Femur (tissue), 1 donor: ENCODE measurements at regions not wholly inside any gene's neighbourhood (a gene's known extent, or its start where the extent isn't known, plus 50 kb on each side); places are given as distances from the start of the nearest gene placed in this dataset.
"Not testable (repeated sequence)": the region's sequence is repeated elsewhere in the genome, so short reads cannot be mapped to it uniquely, and the experiment has no call there.

ENCODE experiments used
- DNase-seq: peaks from one replicate; pipeline ENCODE4 v3.0.0-alpha.2; 2017

DNA sequence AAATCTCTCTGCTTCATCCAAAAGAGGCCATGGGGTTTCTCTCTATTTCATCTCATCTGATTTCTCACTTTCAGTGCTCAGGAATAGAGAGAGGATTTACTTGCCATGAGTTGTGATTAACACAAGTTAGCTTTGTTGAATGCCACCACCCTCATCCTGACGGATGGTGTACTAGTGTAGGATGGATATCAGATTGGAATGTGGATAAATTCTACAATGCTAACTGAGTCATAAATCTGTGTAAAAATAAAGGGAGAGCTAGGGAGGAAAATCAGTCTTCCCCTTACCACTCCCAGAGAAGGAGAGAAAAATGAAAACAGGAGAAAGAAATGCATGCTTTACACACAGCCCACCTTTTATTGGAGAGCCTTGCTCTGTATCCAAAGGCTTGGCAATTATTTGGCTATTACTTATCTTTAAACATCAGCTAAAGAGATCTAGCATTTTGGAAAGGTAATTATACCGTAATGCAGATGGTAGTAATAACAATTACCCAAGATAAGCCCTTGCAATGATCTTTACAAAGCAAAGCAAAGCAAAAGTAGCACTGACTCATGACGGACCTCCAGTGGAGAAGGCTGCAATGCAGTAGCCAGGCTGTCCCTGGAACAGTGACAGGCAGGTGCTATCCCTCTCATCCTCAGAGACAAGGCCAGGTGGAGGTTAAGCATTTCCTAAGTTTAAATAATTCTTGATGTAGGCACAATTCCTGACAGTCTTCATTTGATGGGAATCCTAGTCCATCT lies 306.3 kb upstream of the PPARGC1A start:
- DNase-seq: no peak

DNA sequence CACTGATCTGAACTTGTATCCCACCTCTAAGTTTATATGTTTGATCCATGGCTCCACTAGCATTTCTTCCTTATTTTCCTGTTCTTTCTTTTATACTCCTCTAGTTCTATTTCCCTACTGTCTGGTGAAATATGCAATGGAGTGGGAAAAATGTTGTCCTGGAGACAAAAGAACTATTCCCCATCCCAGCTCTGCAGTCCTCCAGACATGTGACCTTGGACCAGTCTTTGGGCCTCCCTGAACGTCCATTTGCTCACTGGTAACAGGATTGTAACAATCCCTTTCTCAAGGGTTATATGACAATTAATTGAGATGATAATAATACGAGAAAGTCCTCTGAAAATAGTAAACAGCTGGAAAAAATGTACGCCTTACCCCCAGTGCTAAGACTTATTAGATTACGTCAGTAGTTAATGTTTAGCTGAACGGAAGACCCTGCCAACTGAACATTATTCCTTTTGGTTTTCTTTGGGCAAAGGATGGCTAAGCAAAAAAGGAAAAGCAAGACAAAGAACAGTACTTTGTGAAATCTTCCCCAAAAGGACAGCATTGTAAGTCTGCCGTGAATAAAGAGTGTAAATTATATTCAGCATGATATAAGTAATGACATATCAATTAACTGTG lies 302.3 kb upstream of the PPARGC1A start:
- no peak for DNase-seq

DNA sequence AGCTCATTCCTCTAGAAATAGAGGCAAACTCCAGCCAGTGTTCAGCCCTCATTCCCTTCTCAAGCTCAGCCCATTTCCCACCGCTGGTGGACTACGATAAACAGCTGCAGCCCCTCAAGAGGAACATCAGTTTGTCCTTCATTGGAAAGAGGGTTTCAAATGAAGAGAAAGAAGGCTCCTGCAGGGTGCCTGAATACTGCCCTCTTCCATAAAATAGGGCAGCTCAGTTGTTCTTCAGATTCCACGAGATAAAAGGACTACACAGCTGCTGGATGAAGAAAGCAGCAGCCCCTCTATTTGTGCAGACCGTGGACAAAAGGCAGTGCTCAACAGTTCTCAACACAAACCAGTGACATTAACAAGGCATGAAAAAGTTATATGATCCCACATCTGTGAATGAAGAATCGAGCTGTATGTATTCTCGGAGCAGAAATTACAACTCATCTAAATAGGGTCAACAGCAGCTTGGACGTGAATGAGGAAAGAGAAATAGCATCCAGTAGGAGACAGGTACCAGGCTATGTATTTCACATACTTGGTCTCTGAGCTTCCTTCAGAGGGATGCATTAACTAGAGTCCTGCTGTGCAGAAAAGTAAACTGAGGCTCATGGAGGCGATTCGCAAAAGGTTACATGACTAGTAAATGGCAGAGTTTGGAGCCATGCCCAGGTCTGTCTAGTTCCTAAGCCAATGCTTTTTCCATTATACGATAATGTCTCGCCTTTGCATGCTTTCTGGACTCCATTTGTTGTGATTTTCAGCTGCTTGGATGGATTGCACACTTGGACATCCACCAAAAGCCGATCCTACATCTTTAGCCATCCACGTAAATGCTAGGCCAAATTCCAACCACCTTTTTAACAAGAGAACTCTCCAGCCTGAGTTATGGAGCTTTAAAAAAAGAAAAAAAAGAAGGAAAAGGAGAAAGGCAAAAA lies 301.2 kb upstream of the PPARGC1A start:
- DNase-seq: peak; percentile 61

DNA sequence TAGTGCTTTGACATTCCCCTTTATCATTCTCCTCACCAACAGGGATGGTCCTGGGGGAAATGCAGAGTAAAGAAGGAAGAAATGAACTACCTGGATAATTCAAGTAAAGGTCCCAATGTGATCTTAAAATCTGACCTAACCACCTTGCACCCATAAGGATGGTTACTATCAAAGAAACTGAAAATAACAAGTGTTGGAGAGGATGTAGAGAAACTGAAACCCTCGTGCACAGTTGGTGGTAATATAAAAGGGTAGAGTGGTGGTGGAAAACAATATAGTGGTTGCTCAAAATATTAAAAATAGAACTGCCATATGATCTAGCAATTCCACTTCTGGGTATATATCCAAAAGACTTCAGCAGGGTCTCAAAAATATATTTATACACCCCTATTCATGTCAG lies 298.6 kb upstream of the PPARGC1A start:
- DNase-seq: no peak

DNA sequence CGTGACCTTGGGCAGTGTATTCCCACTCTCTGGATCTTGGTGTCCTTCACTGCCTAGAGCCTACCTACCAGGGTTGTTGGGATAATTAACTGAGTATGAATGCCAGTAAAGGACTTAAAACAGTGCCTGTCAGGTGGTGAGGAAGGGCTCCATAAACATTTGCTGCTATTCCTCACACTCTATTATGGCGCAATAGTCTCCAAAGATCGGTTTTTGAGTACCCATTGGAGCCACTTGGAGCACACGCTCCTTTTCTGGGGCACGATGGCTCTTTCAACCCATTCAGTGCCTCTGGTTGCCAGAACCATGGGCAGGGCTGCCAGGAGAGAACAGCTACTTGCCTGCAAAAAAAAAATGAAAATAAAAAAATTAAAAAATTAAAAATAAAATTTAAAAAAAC lies 296.6 kb upstream of the PPARGC1A start:
- no peak for DNase-seq

DNA sequence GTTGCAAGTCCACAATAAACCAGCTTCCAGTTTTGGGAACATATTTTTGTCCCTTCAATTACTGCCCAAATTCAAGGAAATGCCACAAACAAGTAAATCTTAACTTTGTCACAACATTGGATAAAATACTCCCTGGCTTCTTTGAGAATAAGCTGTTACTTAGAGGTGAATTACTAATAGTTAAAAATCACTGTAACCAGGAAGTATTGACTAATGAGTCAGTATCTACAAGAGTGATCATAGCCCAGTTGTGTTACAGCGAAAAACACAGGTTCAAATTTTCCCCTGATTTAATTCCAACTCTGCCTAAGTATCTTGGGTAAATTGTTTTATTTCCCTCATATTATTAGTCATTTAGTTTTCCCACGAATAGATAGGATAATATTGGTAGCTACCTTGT lies 291.2 kb upstream of the PPARGC1A start:
- no peak for DNase-seq

DNA sequence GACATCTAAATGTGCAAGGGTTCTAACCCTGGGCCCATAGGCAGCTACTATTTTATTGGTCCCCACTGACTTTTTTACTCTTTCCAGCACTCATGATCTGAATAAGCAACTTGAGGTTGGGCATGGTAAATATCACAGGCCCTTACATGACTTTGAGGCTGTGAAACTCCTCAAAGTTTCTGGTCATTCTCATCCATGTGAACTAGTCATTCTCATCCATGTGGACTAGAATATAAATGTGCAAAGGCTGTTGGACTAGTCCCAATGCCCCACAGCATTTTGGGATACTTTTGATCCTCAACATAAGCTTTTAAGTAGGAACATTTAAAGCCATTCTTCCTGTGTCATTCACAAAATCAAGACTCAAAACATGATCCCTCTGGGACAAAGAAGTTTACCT lies 290.7 kb upstream of the PPARGC1A start:
- DNase-seq: no peak

DNA sequence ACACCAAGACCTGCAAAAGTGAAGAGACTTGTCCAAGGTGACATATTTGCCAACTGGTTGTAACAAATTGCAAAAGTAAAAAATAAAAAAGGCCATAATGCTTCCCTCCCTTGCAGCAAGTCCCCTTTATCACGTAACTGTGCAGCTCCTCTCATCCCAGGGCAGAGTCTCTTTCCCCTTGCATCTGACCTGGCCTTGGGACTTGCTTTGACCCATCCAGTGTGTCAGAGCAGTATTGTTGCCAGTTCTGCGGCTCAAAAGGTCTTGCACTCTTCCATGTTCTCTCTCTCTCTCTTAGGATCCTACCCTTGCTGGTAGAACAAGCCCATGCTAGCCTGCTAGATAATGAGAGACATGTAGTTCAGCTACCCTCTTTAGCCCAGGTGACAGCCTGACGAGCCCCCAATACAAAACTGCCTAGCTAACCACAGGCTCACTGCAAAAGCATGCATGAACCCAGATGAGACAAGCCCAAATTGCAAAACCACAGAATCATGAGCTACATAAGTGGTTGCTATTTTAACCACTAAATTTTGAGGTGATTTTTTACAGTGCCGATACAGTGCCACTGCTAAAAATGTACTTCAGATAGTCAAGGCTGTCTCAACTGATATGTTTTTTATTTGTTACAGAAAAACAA lies 289.5 kb upstream of the PPARGC1A start:
- no peak for DNase-seq

DNA sequence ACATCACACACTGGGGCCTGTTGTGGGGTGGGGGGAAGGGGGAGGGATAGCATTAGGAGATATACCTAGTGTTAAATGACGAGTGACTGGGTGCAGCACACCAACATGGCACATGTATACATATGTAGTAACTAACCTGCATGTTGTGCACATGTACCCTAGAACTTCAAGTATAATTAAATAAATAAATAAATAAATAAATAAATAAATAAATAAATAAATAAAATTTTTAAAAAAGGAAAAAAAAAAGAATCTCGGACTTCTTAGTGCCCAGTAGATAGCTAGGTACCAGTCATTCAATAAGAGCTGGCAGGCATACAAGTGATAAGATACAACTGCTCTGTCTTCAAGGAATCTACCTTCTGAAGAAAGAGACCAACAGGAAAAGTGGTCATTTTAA lies 287.6 kb upstream of the PPARGC1A start:
- DNase-seq: not testable (repeated sequence)

DNA sequence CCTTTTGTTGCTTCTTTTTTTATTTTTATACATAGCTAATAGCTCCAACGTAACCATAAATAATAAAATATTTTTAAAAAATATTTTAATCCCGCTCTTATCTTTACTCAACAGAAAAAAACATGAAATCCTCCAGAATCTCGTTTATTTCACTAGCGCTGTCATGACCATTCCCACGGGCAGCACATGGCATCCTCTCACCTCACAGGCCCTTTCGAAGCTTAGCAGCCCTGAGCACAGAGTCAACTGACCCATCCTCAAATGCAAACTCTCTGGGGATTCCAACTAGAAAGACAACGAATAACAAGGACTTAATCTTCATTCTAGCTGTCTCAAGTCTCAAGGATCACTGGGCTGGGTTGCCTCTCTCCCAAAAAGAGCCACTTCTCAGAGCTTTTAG lies 285.9 kb upstream of the PPARGC1A start:
- DNase-seq: no peak

DNA sequence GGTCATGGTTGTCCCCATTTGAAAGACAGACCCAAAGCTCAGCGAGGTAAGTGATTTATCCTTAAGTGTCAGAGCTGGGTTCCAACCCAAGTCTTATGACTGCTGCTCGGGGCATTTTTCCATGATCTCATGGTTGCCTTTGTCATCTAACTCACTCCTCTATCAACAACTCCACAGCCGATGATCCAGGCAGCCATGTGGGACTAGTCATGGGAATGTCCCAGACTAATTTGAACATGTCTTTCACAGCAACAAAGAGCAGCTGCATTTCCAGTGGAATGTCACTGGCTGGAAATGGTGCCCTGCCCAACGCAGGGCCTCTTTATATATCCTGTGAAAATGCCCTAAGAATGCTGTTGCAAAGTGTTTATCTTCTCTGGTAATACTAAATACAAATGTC lies 284.8 kb upstream of the PPARGC1A start:
- peak; percentile 39 for DNase-seq

DNA sequence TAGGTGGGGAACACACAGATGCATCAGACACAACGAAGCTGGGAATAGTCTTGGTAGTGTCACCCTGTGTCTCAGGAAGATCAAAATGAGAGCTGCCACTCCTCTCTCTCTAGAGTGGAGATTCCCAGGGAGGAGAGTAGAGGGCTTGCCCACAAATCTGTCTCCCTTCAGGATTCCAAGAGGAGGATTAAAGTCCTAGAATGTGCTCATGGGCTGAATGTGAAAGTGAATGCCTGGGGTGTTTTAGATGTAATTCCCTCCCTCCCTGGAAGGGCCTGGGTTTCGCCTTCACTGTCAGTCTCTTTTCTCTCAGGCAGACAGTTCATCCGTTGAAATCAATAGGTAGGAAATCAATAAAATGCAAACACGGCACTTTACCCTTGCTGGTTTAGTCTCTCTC lies 282.6 kb upstream of the PPARGC1A start:
- no peak for DNase-seq

DNA sequence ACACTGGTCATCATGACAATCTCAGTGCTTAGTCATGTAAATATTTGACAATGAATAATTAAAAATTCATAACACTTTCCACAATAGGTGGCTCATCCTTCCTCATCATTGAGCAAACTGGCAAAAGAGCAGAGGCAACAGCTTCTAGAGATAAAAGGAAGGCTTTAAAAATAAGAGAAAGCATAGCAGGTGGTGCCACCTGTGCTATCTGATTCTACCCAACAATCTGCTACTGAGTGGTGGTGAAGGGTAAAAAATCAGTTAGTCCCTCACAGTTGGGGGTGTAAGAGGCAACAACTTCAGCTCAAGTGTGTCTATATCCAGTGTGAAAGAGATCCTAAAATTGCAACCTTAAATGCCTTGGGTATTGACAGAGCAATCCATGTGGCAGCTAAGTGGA lies 280.1 kb upstream of the PPARGC1A start:
- DNase-seq: no peak

DNA sequence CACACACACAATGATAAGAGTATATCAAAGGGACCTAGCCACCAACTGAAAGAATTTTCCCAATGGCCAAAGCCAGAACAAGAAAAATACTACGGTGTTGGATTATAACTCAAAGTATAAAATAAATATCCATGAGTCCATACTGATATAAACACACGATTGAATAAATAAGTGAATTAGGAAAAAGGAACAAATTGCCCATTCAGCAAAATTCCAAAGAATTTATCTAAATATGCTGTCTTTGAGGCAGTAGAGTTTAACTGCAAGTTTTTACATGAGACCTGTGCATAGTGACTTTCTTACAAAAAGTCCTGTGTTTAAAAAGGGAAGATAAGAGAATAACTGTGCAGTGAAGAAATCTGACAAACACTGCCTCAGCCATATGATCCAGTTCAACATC lies 278.8 kb upstream of the PPARGC1A start:
- DNase-seq: no peak

DNA sequence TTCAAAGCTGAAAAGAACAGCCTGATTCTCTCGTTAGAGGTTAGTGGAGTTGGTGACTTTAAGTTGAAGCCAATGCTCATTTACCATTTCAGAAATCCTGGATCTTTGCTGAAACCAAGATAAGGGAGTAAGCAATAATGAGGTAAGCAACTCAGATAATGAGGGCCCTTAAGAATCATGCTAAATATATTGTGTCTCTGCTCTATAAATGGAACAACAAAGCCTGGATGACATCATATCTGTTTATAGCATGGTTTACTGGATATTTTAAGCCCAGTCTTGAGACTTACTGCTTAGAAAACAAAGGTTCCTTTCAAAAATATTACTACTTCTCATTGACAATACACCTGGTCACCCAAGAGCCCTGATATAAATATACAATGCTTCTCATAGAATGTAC lies 276.7 kb upstream of the PPARGC1A start:
- DNase-seq: no peak

DNA sequence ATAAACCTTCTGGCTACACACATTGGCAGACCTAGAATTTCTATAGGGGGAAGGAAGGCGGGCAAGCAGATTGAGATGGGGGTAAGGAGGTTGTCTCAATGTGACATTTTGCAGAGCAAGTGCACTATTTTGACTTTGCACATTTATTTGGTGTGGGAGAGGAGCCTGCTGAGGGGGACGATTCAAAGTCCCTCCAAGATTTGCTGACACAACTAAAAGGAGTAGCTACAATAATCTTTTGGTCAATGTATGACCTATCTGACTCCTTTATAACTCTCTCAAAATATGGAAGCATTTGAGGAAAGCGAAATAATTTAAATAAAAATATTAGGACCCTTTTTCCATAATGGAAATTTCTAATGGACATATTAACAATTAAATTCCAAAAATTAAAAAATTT lies 274.9 kb upstream of the PPARGC1A start:
- DNase-seq: no peak

DNA sequence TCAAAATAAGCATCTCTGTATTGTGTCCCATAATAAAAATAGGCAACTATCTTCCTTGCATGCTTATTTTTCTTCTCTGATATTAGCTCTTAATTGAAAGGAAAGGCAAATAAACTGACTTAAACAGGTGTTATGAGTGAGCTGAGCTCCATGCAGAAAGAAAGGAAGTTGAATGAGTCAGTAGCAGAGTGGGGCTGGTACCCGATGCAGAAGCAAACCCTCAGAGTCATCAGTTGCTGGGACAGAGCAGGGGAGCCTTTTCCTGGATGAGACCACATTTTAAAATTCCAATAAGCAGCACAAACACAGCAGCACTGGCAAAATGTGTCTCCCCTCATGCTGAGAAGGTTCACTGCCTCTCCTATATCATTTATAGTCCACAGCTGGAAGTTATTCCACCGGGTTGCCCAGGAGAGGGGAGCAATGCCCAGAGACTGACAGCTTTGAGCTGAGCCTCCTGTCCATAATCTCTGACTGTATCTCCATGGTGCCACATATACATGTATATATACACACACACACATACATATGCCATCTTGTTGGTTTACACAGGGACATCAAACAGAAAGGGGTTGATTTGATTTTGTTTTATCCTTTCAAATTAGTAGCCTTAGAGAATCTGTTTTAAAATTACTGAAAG lies 274.3 kb upstream of the PPARGC1A start:
- no peak for DNase-seq

DNA sequence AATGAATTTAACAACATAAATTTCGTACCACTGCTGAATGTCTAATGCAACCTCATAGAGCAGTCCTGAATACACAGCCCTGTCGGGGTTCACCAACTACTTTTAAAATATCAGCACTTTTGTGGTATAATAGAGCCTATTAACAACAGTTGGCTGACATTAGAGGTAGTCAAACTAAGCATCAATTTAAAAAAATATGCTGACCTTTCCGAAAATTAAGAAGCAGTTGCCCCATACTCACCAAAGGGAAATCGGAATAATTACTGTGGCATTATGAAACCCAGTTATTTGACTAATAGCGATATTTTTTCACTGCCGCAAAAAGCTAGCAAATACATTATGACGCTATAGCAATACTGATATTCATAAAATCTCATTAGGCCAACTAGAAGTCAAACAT lies 273.5 kb upstream of the PPARGC1A start:
- no peak for DNase-seq

DNA sequence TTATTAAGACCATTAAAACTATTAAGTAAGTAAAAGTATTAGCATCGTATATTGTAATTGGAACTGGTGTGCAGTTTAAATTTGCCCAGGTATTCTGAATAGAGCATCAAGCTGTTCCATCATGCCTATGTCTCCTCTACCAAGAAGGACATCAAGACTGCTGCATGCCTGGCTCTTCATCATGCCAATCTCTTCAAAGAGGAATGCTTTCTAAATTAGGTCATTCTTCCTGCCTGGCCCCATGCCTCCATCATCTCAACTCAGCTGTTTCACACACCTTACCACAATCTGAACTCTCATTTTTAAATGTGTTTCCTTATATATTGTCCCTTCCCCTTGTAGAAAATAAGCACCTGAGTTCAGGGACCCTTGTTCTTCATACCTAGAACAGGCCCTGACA lies 270.5 kb upstream of the PPARGC1A start:
- no peak for DNase-seq

DNA sequence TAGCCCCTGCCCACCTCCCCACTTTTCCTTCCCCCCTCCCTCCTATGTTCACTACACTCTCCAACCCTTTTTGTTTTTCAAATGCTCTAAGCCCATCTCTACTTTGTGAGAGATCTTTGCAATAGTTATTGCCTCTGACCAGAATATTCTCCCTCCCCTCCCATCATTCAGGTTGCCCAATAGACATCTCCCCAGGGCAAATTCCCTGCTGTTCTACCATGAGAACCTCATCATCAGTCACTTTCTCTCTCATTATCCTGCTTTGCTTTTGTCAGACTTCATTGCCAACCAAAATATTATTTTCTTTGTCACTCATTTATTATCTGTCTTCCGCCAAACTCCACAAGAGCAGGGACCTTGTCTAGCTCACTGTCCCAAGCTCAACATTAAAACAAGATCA lies 268.2 kb upstream of the PPARGC1A start:
- DNase-seq: no peak

DNA sequence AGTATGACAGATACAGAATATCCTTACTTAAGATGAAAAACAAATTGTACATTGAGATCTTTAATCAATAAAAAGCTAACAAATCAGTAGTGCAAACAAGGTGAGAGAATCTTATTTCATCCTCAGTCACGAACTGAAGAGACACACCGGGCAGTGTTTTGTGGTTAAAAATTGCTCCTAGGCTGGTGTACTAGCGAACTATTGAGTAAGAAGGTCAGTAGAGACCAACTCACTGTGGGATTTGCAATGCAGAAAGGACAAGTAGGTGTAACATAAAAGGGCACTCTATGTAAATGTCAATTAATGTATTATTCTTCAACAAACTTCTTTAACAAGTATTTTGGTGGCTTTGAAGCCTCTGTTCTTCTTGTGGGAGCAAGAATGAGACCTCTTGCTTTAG lies 260.2 kb upstream of the PPARGC1A start:
- no peak for DNase-seq

DNA sequence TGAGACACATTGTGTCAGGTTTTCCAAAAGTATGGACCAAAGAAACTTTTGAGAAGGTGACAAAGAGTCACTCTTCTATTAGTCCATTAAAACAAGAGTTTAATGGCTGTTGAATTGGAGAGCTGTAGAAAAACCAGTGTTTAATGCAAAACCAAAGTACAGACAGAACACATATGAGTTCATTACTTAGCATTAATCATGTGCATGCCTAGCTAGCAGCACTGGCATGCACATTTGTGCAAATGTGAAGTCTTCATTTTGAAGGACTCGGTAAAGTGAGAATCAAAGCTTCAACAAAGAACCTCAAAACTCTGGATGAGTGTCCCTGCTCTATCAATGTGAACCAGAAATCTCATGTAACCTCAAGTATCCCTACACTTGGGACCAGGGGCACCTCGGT lies 256.3 kb upstream of the PPARGC1A start:
- no peak for DNase-seq

DNA sequence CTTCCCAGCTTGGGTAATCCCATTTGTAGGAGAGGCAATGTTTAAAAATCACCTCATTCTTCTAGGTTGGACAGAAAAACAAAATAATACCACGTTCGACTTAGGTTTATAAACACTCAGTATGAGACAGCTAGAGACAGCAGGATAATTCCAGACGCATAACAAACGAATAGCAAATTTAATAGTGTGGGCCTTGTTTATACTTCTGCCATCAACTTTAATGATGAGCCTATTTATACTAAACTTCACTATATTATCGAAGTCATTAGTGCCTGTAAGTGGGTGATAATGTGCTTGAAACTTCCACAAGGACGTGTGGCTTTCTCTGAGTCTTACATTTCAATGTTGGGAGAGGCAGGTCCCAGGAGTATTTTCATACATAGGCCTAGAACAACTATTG lies 255.7 kb upstream of the PPARGC1A start:
- DNase-seq: no peak
